GM23338 (cell line): ENCODE measurements at regions not wholly inside any gene's neighbourhood (a gene's known extent, or its start where the extent isn't known, plus 50 kb on each side); places are given as distances from the start of the nearest gene placed in this dataset.

ENCODE experiments used
- ATAC-seq: fragments of 200-7000 bp; cut with Tn5 transposase; 3 replicates; pipeline ENCODE4 v1.9.1; 2020
- DNase-seq: peaks from one replicate; pipeline ENCODE4 v3.0.0-alpha.2; 2015; ENCODE audit warnings: low spot score
- H2AFZ ChIP-seq: fragments of 200-600 bp; sonication (generic); 2 replicates; pipeline ENCODE4 v1.8.0; 2016; ENCODE audit warnings: antibody characterized with exemption, mild to moderate bottlenecking, moderate library complexity
- H3F3A ChIP-seq: fragments of 200-600 bp; sonication (generic); replicated peaks from 2 replicates; pipeline ENCODE4 v1.8.0; 2017; ENCODE audit warnings: antibody characterized with exemption, mixed run types, low read depth
- H3K27ac ChIP-seq: fragments of 200-600 bp; sonication (generic); 2 replicates; pipeline ENCODE4 v1.6.1; 2016; ENCODE audit warnings: low read depth
- H3K27me3 ChIP-seq: fragments of 200-600 bp; sonication (generic); 2 replicates; pipeline ENCODE4 v1.8.0; 2016; ENCODE audit warnings: mild to moderate bottlenecking, mixed run types, moderate library complexity; ENCODE audit not compliant: insufficient read depth
- H3K36me3 ChIP-seq: fragments of 200-600 bp; sonication (generic); 2 replicates; pipeline ENCODE4 v1.8.0; 2016; ENCODE audit warnings: mild to moderate bottlenecking; ENCODE audit not compliant: insufficient read depth
- H3K4me1 ChIP-seq: fragments of 200-600 bp; sonication (generic); 2 replicates; pipeline ENCODE4 v1.8.0; 2016; ENCODE audit warnings: mild to moderate bottlenecking, moderate library complexity; ENCODE audit not compliant: insufficient read depth
- H3K4me2 ChIP-seq: fragments of 200-600 bp; sonication (generic); 2 replicates; pipeline ENCODE4 v1.7.1; 2017; ENCODE audit warnings: mixed run types
- H3K4me3 ChIP-seq: fragments of 200-600 bp; sonication (generic); 2 replicates; pipeline ENCODE4 v1.6.1; 2016; ENCODE audit warnings: mixed run types
- H3K79me2 ChIP-seq: fragments of 200-600 bp; sonication (generic); replicated peaks from 2 replicates; pipeline ENCODE4 v1.8.0; 2017; ENCODE audit warnings: mild to moderate bottlenecking; ENCODE audit not compliant: insufficient read depth
- H3K9me2 ChIP-seq: fragments of 200-600 bp; sonication (generic); 2 replicates; pipeline ENCODE4 v1.8.0; 2017; ENCODE audit not compliant: insufficient read depth
- H4K20me1 ChIP-seq: fragments of 200-600 bp; sonication (generic); replicated peaks from 2 replicates; pipeline ENCODE4 v1.8.0; 2017; ENCODE audit warnings: mild to moderate bottlenecking; ENCODE audit not compliant: insufficient read depth
- H3K27ac Mint-ChIP-seq: 2 replicates; pipeline ENCODE4 v1.8.0; 2020; ENCODE audit warnings: inconsistent platforms, mild to moderate bottlenecking, moderate library complexity, mixed read lengths
- H3K27me3 Mint-ChIP-seq: 3 replicates; pipeline ENCODE4 v1.8.0; 2022; ENCODE audit warnings: low read depth, mild to moderate bottlenecking, moderate library complexity, mixed read lengths, inconsistent platforms; ENCODE audit not compliant: insufficient read depth, poor library complexity
- H3K36me3 Mint-ChIP-seq: 3 replicates; pipeline ENCODE4 v1.8.0; 2021; ENCODE audit warnings: low read depth, mild to moderate bottlenecking, inconsistent platforms, moderate library complexity, mixed read lengths
- H3K4me1 Mint-ChIP-seq: 3 replicates; pipeline ENCODE4 v1.8.0; 2020; ENCODE audit warnings: mild to moderate bottlenecking, inconsistent platforms, mixed read lengths
- H3K4me3 Mint-ChIP-seq: 3 replicates; pipeline ENCODE4 v1.8.0; 2021; ENCODE audit warnings: moderate library complexity, mild to moderate bottlenecking, inconsistent platforms, mixed read lengths
- H3K9me3 Mint-ChIP-seq: 3 replicates; pipeline ENCODE4 v1.8.0; 2020; ENCODE audit warnings: moderate library complexity, mild to moderate bottlenecking, inconsistent platforms, mixed read lengths
- CREB1 ChIP-seq: fragments of 250-450 bp; sonication (Bioruptor Pico); IDR thresholded peaks from 2 replicates; pipeline ENCODE4 v1.5.0; 2020; ENCODE audit warnings: low read depth, mild to moderate bottlenecking, moderate library complexity
- CTCF ChIP-seq, 2 experiments: fragments of 200-600 bp in 1 of 2; sonication (generic) in 1 of 2; conservative IDR thresholded peaks; 2 replicates each; pipeline versions ENCODE4 v1.5.1 to v1.6.1; 2016 to 2017; ENCODE audit warnings: antibody characterized with exemption in 2 of 2, low read depth in 2 of 2, mild to moderate bottlenecking in 2 of 2, moderate library complexity in 1 of 2
- EZH2 ChIP-seq: fragments of 200-600 bp; sonication (generic); IDR thresholded peaks from one replicate; pipeline ENCODE4 v1.8.0; 2017; ENCODE audit warnings: antibody characterized with exemption, mild to moderate bottlenecking, low read depth; ENCODE audit not compliant: unreplicated experiment
- EZH2phosphoT487 ChIP-seq: fragments of 200-600 bp; sonication (generic); IDR thresholded peaks from one replicate; pipeline ENCODE4 v1.8.1; 2018; ENCODE audit warnings: antibody characterized with exemption; ENCODE audit not compliant: unreplicated experiment
- JUNB ChIP-seq: IDR thresholded peaks from one replicate; pipeline ENCODE4 v1.6.1; 2016; ENCODE audit warnings: antibody characterized with exemption; ENCODE audit not compliant: unreplicated experiment
- POLR2AphosphoS5 ChIP-seq: IDR thresholded peaks from 2 replicates; pipeline ENCODE4 v1.6.1; 2016; ENCODE audit warnings: antibody characterized with exemption, low read depth
- ZNF114 ChIP-seq: fragments of 250-450 bp; sonication (Bioruptor Pico); IDR thresholded peaks from 2 replicates; pipeline ENCODE4 v1.5.0; 2020; ENCODE audit warnings: mild to moderate bottlenecking, moderate library complexity
- ZNF331 ChIP-seq: fragments of 250-450 bp; sonication (Bioruptor Pico); IDR thresholded peaks from 2 replicates; pipeline ENCODE4 v1.5.0; 2020; ENCODE audit warnings: low read depth, mild to moderate bottlenecking, moderate library complexity
- ZNF462 ChIP-seq: fragments of 250-450 bp; sonication (Bioruptor Pico); IDR thresholded peaks from 2 replicates; pipeline ENCODE4 v1.5.0; 2020; ENCODE audit warnings: mild to moderate bottlenecking, moderate library complexity

- Histone ChIP-seq H3K4me1 (no peaks in the 10 kb centered on the region), H3K9me2 (no peaks in the 10 kb centered on the region), H2AFZ (no peak overlapping the region), H3K36me3 (no peaks in the 10 kb centered on the region), H3K79me2 (no peaks in the 10 kb centered on the region), H3K4me2 (no peak overlapping the region), H3K27ac (no peak overlapping the region), H3K4me3 (no peak overlapping the region), H3F3A (no peaks in the 10 kb centered on the region), H4K20me1 (no peaks in the 10 kb centered on the region), H3K27me3 (no peaks in the 10 kb centered on the region)
- no peaks in the 10 kb centered on the region for H3K4me1 Mint-ChIP-seq
- H3K4me3 Mint-ChIP-seq: no peak overlapping the region
- H3K9me3 Mint-ChIP-seq: peaks cover 15% of the 10 kb centered on the region
- no peak overlapping the region for H3K27ac Mint-ChIP-seq
- ATAC-seq (no peak), DNase-seq (no peak)
- TF ChIP-seq CTCF (conservative IDR thresholded peaks at IDR 0.05; ENCODE audit: low read depth in 2 of 2) (no peak), EZH2phosphoT487 (no peak), ZNF114 (CRISPR knock-in tag) (no peak), EZH2 (no peak), ZNF462 (CRISPR knock-in tag) (no peak), CREB1 (CRISPR knock-in tag) (no peak), POLR2AphosphoS5 (no peak), ZNF331 (CRISPR knock-in tag) (no peak), JUNB (no peak)
- H3K27me3 Mint-ChIP-seq: no peaks in the 10 kb centered on the region
- peaks cover 9% of the 10 kb centered on the region; the same call in 2 of the 3 replicates for H3K36me3 Mint-ChIP-seq
Observed at GRCh38 chr1:213570487-213570886, 417.3 kb upstream of the PROX1 start.
